SH-SY5Y (cell line): ENCODE measurements at regions not wholly inside any gene's neighbourhood (a gene's known extent, or its start where the extent isn't known, plus 50 kb on each side); places are given as distances from the start of the nearest gene placed in this dataset.

Experiments
- GATA2 ChIP-seq: IDR thresholded peaks from 2 replicates; pipeline ENCODE4 v1.6.1; 2011; ENCODE audit warnings: mild to moderate bottlenecking, low read depth, low read length
- GATA3 ChIP-seq: IDR thresholded peaks from 2 replicates; pipeline ENCODE4 v1.6.1; 2011; ENCODE audit warnings: low read depth, mild to moderate bottlenecking, low read length, moderate library complexity

GRCh38 chr3:40605960-40606359 lies 81.2 kb downstream of the ZNF621 start:
- TF ChIP-seq GATA2 (no peak), GATA3 (no peak)
